NOMO-1 treated with dmso at 0.1 percent for 144 hours (cell line): ENCODE measurements at regions not wholly inside any gene's neighbourhood (a gene's known extent, or its start where the extent isn't known, plus 50 kb on each side); places are given as distances from the start of the nearest gene placed in this dataset.

ENCODE experiments used
- DNase-seq: peaks from one replicate; lab custom pipeline; 2025; ENCODE audit not compliant: unreplicated experiment; lab: John Stamatoyannopoulos, UW

DNA sequence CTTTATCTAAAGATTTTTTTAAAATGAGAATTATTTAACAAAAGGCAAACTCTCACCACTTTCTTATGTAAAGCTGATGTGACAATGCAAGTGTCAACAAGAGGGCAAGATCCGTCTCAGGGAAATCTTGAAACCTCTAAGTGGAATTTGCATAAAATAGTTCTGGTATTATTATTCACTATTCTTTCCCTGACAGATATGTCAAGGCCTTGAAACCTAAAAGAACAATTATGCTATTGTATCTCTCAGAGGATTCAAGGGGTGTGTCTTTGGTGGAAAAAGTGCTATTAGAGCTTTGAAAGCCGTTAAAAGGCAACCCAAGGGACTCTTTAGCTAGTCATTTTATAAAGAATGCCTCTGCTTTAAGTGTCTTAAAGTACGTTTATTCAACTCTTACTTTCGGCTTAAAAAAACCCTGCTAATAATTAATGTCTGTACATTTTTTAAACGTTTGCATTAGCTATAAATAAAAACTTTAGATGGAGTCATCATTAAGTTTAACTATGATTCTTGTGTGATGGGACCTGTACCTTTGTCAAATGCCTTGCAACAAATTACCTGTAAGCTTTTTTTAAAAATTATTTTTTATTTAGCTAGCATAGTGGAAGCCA is 585.5 kb downstream of the VRK1 start:
- no peak for DNase-seq

DNA sequence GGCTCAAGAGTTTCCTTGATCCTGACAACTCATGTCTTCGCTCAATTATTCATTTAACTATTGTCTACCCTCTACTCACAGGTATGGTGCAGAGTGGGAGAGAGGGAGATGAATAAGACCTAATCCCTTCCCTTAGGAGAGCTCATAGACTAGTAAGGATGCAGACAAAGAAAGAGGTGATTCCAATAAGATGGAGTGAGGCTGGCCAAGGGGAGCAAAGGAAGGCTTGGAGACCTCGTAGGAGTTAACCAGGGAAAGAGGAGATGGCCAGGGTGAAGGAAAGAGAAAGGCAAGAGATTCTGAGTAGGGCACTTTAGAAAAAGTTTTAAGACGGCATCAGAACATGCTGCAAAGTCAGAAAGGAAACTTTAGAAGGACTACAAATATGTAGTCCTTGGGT is 588.5 kb downstream of the VRK1 start:
- DNase-seq: no peak

DNA sequence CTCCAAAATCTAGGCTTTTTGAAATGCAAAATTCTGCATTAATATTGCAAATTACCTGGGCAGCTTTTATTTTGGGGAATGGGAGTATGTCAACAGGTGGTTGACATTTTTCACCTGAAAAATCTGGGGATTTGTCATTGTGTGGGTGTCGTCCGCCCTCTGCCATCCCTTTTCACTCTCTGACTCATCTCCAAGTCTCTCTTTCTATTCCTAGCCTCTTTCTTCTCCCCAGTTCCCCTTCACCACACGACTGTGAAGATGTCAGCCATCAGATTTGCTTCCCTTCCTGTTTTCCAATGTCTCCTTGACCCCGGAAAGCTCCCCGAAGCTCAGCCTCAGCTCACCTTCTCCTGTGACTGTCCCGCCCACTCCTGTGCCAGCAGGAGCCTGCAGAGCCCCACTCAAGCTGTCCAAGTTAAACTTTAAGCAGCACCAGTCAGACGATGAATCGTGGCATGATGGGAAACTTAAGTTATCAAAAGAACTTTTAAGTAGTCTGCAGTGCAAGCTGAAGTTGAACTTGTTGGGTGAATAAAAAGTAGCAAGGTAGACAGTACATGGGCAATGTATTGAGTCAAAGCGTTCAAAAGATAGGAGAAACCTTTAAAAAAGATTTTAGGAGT is 590.2 kb downstream of the VRK1 start:
- no peak for DNase-seq

DNA sequence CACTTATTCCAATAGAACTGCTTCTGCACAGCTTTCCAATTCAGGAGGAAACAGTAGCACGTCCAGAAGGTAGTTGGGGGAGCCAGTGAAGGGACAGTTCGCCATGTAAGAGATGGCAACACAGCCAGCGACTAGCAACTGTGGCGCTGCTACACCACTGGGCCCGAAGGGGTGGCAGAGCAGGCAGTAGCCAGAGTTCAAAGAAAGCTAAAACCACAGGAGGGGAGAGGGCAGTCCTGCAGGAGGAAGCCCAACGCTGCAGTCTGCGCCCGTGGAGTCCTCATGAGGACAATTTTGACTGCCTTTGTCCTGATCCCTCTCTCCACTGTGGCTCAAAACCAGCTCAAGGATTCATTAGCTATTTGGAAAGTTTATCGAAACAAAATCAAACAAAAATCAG is 591.2 kb downstream of the VRK1 start:
- no peak for DNase-seq

DNA sequence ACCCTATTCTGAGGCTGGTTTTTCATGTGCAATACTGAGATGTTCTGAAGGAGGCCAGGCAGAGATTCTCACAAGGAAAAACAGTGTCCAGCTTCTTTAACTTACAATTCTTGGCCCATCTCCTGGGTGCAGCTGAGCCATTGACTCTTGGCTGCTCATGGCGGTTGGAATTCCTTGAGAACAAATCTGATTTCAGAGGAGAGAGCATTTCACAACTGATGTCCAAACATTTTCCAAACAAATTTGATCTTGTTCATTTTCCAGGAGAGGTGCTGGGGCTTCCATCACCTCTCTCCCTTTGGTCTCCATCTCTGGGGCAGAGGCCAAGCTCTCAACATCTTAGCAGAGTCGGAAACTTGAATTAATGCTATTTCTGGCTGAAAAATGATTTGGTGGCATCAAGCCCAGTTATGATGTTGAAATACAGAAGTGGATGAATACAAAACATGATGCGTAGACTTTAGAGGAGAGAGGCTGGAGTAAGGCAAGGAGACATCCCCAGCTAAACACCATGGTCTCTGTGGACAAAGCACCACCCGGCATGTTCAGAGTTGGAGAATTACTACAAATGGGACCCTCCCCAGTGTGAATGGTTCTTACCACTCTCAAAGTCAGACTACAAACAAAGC is 593.0 kb downstream of the VRK1 start:
- no peak for DNase-seq

DNA sequence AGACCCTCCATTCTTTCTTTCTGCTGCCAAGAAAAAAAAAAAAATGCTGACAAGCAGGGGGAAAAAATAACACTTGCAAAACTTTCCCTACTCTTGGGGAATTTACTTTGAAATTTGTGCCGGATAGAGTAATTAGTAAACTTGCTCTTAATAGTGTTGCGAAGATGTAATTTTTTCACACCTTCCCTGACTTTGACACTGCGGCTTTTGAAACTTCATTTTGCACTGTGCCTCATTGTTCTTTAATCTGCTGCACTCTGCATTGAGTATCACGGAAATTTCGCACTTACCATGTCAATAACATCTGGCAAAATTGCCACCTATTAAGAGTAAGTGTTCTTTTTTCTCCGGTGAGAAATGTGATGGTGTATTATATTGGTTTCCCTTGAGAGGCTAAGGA is 596.1 kb downstream of the VRK1 start:
- DNase-seq: no peak

DNA sequence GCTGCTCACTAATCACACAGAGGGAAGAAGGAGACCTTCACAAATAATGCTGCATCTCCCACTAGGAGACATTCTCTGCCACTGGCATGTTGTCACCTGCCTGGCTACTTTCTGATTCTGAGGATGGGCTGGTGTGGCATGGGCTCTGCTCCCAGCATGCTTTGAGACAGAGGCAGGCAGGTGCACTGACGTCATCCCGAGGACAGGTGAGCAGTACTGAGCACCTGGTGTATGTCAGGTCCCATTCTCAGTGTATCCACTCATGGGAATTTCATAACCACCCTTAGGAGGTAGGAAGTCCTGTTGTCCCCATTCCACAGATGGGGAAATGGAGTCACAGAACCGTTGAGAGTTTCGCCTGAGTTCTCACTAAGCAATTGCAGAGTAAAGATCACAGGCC is 597.9 kb downstream of the VRK1 start:
- no peak for DNase-seq

DNA sequence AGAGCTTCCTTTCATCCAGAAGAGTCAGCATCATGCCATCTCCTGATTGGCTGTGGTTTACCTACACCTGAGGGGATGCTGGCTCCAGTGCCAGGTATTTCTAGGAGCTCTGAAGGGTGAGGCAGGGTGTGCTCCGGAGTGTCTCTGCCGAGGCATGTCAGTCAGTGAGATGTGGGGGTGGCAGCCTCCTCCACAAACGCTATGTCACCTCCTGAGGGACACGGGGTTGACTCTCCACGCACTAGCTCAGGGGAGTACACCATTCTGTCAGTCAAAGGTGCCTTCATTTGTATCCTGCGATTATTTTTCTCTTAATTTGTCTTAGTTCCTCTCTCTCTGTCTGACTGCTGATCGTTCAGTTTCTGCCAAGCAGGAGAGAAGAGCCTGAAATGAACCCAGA is 604.5 kb downstream of the VRK1 start:
- no peak for DNase-seq

DNA sequence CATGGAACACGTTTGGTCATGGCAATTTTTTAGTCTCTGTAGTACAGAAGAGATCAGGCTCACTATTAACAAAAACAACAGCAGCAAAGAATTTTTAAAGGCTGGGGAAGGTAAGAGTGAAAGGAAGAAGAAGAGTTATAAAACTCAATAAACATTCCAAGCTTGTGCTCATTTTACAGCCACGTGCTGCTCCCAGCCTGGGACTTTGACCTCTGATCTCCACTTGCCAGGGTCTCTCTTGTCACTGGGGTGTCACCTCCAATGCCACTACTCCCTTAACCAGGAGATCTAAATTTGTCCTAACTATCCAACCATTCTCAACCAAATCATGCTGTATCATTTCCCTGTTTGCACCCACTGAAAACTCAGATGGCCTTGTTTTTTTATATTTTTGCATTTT is 605.1 kb downstream of the VRK1 start:
- no peak for DNase-seq

DNA sequence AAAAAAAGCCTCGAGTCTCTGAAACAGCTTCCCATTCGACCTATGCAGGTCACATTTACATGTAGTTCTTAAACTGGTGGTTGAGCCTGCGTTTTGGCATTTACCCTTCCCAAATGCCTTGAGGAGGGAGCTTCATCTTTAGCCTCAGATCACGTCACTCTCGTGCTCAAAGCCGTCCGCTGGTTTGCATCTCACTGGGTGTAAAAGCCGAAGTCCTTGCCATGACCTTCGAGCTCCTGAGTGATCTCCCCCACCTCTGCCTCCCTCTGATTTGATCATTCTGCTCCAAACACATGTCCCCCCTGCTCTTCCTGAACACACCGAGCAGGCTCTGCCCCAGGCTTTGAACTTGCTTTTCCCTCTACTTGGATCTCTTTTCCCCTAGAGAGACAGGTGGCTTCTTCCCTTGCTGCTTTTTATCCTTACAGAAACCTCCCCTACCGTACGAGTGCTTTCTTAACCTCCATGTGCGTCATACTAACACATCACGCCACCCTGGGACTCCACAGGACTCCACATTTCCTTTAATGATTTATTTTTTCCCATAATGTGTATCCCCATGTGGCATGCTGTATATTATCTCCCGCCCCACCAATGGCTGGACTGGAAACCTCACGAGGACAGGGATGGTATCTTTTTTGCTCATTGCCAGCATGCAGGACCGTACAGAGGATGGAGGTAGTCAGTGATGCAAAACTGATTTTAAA is 610.7 kb downstream of the VRK1 start:
- no peak for DNase-seq

DNA sequence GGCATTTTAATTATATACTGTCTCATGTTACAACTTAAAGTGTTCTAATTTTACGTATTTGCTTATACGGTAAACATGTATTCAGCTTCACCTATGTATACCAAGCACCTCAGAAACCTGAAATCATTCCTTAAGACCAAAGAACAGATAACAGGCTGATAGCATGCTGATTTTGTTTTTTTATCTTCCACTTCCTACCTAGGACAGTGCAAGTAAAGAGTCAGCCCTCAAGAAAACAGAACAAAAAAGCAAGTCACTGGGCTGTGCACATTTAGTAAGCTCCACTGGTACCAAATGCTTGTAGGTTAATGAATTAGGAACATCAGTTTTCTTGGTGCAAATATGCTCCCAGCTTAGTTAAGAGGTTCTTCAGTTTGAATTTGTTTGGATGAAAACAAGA is 611.3 kb downstream of the VRK1 start:
- DNase-seq: no peak

DNA sequence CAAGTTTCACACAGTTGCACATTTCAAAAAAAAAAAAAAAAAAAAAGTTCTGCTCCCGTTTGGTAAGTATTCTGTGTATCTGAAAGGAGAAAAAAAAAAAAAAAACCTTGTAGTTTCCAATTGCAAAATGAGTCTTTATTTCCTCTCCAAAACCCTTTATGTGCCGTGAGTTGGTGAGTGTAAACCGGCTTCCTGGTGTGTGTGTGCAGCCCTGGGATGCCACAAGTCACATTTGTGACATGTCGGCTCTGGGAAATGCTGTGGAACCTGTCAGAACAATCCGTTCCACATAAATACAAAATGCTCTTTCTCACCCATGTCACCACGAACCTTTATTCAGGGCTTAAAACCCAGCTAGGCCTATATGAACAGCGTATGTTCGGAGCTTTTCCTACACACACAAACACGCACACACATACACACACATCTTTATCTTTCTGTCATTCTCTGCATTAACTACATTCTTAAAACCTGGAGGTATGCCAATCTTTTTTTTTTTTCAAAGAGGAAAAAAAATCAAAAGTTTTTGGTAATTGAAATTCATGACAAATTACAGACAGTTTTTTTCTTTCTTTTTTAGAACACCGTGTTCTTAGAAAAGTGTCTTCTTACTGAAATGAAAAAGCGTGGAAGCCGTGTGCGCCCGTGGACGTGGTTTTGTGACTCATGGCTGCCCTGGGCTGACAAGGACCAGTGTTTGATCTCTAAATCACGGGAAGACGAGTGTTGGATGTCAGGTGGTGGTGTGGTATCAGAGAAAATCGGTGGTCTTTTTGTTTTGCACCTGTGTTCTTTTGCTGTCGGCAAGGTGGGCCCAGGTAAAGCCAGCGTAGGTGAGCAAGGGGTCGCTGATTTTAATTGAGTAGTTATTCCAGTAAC is 612.0 kb downstream of the VRK1 start:
- no peak for DNase-seq

DNA sequence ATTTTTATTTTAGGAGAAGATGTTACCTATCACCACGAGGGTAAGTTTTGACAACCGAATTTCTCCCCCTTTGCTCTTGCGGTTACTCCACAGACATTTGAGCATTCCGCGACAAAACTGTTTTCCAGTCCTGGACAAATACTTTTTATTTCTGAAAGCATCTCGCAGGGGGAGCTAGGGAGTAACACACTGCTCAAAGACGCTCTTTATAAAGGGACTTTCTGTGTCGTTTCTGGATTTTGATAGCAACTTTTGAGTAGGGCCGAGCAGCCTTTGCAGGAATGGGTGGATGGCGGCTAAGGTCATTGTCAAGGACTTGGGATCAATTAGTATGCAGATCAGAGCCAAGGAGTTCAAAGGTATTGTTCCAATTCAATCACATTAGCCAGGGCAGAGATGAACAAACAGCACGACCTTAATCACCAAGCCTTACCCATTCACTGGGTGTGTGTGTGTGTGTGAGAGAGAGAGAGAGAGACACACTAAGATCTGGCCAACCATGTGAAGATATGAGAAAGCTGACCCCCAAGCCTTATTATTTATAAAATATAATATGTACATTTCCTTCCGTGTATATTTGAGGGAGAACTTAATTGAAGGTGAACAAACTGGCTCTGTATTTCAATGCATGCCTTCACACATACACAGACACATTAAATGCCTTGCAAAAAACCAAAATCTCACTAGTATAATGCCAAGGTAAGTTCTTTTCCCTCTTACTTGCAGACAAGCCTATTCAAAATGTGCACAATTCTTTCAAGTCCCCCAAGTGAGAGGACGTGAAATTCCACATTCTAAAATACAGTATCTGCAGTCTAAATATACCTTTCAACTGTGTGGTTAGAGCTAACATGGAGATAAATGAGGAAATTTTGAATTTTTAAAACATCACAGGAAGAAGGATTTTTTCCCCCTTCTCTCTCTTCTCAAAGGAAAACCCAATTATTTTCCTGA is 613.8 kb downstream of the VRK1 start:
- no peak for DNase-seq

DNA sequence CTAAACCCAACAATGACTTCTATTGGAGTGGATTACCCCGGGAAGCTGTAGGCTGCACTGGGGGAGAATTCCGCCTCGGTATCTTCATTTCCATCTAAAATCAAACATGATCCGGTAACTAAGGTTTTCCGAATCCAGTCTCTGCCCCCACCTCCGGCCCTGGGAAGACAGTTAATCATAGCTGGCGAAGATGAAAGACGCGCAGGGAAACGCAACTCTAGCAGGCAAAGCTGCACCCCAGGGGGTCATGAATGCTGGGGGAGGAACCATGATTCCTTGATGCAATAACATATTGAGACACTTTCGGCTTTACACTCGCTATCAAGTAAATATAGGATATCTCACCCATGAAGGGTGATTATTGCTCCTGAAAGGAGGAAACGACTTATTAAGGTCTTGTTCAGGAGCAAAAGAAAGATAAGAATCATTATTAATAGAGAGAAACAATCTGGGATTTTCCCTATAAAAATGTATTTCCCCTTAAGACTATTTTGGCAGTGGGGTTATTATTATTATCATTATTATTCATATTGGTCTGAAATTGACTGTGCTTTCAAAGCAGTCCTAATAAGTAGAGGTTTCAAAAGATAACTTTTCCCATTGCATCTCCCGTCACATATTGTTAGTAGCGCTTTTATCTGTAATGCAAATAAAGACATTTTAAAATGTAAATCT is 614.9 kb downstream of the VRK1 start:
- no peak for DNase-seq

DNA sequence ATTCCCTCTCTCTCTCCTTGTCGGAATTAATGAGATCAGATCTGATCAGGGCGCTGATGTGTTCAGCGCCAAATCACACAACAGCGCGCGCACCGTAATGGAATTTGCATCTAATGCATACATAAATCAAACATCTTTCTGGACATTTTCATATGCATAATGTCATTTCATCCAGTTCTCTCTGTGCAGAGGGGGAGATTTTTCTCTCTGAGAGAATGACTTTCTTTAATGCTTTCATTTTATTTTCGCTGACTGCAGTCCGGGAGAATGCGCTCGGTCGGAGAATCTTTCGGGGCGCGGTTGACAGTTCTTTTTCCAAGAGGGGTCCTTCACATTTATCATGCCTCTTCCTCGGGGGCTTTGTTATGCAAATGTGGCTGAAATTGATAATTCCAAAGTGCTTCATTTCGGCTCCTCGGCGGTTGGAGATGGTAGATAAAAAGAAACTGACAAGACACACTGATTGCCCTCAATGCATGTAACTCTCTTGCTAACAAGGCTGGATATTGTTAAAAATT is 615.9 kb downstream of the VRK1 start:
- no peak for DNase-seq

DNA sequence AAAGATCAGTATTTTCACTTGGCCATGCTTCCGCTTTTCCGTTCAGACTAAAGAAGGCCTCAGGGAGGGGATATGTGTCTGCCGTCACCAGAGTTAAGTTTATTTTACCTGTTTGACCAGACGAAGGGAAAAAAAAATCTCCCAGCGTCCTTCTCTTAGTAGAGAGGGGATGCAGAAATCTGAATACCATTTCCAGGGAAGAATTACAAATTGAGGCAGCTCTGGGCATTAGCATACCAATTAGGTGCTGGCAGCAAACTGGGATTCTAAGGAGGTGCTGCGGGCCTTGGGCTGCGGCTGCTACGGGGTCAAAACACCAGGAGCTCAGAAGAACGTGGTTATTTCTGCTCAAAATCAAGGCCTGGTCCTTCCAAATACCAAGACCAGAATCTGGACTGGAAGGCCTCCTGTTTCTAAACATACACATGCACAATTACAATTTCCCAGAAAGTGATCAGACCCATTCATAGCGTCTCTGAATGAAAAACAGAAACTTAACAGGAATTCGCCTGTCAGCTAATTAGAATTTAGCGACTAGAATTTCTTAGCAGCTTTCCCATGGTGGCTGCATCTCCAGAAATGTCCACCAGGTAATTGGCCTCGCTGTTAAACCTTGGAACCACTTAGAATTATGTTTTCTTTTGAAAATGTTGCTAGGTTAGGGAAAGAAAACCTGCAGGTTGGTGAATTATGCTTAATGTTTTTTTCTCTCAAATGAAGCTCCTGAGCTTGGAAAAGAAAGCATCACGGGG is 617.0 kb downstream of the VRK1 start:
- no peak for DNase-seq

DNA sequence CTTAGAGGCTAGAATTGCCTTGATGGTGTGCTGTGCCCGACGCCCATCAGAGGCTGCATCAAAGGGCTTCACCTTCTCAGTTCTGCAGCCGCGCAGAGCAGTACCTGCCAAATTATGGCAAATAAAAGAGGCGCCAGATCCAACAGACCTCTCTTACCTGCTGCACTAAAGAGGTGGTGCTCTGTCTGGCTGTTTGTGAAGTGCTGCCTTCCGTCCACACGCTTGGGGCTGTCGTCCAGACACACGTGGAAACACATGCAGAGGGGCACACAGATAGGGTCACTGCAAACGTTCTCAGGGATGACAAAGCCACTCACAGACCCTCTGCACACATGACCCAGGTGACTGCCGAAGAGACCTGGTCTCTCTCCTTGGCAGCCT is 617.5 kb downstream of the VRK1 start:
- no peak for DNase-seq

DNA sequence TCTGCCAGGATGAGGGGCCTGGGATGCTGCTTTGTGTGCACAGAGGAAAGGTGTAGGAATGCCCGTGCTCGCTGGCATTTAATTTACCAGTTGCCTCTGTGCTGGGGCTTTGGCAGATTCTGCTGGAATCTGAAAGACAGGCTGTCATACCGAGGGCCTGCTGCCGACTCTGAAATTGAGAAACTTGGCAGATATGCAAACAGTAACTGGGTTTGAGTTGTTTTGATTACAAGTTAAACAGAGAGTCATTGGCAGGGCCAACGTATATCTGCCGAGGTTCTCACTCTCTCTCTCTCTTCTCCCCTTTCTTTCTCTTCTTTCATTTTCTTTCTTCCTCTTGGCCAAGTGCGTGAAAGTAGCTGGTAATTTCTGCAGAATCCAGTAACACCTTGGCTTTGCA is 618.7 kb downstream of the VRK1 start:
- no peak for DNase-seq

DNA sequence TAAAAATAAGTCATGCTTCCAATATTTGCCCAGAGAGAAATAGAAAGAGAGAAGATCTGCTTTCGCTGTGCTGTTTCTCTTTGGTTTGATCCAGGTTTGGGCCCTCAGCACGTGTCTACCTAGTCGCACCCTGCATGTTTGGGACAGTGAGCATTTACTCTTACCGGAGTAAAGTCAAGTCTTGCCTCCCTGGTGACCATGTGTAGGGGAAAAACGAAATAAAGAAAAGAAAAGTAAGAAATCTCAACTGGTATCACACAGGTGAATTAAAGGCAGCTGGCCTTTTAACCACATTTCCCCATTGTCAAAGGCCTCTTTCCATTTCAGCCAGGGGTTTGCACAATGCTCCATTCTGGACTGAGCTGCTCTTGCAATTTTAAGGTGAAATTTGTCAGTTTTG is 619.4 kb downstream of the VRK1 start:
- no peak for DNase-seq
